Testis (tissue), 2 donors: ENCODE measurements at regions not wholly inside any gene's neighbourhood (a gene's known extent, or its start where the extent isn't known, plus 50 kb on each side); places are given as distances from the start of the nearest gene placed in this dataset.

Experiments
- DNase-seq: peaks from one replicate; pipeline ENCODE4 v3.0.0-alpha.2; 2019
- H3K27ac ChIP-seq, 2 donors: fragments of 200-600 bp; sonication (generic); one replicate each; pipeline ENCODE4 v1.5.1; 2019
- H3K27me3 ChIP-seq: fragments of 200-600 bp; sonication (generic); one replicate; pipeline ENCODE4 v1.5.1; 2019
- H3K36me3 ChIP-seq: fragments of 200-600 bp; sonication (generic); one replicate; pipeline ENCODE4 v1.5.1; 2017; ENCODE audit warnings: low read depth; ENCODE audit errors: missing control alignments
- H3K4me1 ChIP-seq: fragments of 200-600 bp; sonication (generic); one replicate; pipeline ENCODE4 v1.5.1; 2019
- H3K4me3 ChIP-seq, 2 donors: fragments of 200-600 bp; sonication (generic); one replicate each; pipeline ENCODE4 v1.5.1; 2017 to 2019
- H3K9me3 ChIP-seq: fragments of 200-600 bp; sonication (generic); one replicate; pipeline ENCODE4 v1.5.1; 2017
- POLR2A ChIP-seq: fragments of 450-650 bp; IDR thresholded peaks from one replicate; pipeline ENCODE4 v1.6.1; 2017; ENCODE audit warnings: antibody characterized with exemption, mild to moderate bottlenecking, moderate library complexity
- WGBS, 2 donors: methylation state at CpG; one replicate each; pipeline ENCODE4 v1.1.5; 2018; 5-methylcytosine and 5-hydroxymethylcytosine counted together
- intact Hi-C: fragments of 100-400 bp; cut with DNase I; formaldehyde crosslinking; loops from one replicate; pipeline ENCODE4 v1.15.1; 2023; ENCODE audit warnings: low total_unique reads
- TF ChIP-seq, protein P1 (sequence below), 3 experiments: fragments of 450-650 bp in 2 of 3; fragments of 200-600 bp in 1 of 3; sonication (generic) in 1 of 3; IDR thresholded peaks; one replicate each; pipeline ENCODE4 v1.5.1; 2016 to 2019; ENCODE audit warnings: antibody characterized with exemption in 3 of 3, mild to moderate bottlenecking in 2 of 3, moderate library complexity in 1 of 3

DNA sequence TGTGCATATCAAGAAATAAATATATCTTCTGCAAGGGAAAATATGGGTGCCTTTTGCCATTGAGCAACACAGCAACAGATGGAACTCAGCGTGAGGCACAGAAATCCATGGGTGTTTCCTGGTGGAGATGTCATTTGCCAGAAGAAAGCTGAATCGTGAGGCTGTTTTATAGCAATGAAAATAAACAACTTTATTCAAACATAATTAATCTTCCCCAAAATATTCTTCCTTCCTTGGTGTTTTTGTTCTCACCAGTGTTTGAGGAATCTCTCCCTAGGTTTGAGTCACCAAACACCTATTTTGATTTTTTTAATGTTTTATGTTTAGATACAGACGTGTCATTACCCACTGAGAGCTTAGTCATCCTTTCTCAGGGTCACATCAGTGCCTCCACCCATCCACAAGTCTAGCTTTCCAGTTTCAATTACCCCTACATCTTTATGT is 65.8 kb upstream of the PAPPA start:
- no peaks in the 10 kb centered on the region for H3K9me3 ChIP-seq
- H3K27ac ChIP-seq: no peak overlapping the region
- intact Hi-C loops: no loop called here
- H3K4me3 ChIP-seq: no peak overlapping the region
- WGBS, 2 donors: 61 to 72% methylated on average over 3 of the region's 3 CpGs
- no peak for DNase-seq
- H3K36me3 ChIP-seq: no peaks in the 10 kb centered on the region
- no peak for TF ChIP-seq POLR2A
- TF ChIP-seq, protein P1, sequence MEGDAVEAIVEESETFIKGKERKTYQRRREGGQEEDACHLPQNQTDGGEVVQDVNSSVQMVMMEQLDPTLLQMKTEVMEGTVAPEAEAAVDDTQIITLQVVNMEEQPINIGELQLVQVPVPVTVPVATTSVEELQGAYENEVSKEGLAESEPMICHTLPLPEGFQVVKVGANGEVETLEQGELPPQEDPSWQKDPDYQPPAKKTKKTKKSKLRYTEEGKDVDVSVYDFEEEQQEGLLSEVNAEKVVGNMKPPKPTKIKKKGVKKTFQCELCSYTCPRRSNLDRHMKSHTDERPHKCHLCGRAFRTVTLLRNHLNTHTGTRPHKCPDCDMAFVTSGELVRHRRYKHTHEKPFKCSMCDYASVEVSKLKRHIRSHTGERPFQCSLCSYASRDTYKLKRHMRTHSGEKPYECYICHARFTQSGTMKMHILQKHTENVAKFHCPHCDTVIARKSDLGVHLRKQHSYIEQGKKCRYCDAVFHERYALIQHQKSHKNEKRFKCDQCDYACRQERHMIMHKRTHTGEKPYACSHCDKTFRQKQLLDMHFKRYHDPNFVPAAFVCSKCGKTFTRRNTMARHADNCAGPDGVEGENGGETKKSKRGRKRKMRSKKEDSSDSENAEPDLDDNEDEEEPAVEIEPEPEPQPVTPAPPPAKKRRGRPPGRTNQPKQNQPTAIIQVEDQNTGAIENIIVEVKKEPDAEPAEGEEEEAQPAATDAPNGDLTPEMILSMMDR (IDR thresholded peaks at IDR 0.05): no peak
- no peaks in the 10 kb centered on the region for H3K4me1 ChIP-seq
- no peaks in the 10 kb centered on the region for H3K27me3 ChIP-seq

GRCh38 chr9:116088396-116088795 is 65.2 kb upstream of the PAPPA start:
- Histone ChIP-seq H3K4me1 (no peaks in the 10 kb centered on the region), H3K9me3 (no peaks in the 10 kb centered on the region), H3K36me3 (no peaks in the 10 kb centered on the region), H3K4me3 (no peak overlapping the region), H3K27me3 (no peaks in the 10 kb centered on the region), H3K27ac (no peak overlapping the region)
- TF ChIP-seq, protein P1 (IDR thresholded peaks at IDR 0.05): no peak
- no peak for TF ChIP-seq POLR2A
- WGBS, 2 donors: 77 to 84% methylated on average over 4 of the region's 4 CpGs
- intact Hi-C loops: no loop called here
- DNase-seq: no peak

DNA sequence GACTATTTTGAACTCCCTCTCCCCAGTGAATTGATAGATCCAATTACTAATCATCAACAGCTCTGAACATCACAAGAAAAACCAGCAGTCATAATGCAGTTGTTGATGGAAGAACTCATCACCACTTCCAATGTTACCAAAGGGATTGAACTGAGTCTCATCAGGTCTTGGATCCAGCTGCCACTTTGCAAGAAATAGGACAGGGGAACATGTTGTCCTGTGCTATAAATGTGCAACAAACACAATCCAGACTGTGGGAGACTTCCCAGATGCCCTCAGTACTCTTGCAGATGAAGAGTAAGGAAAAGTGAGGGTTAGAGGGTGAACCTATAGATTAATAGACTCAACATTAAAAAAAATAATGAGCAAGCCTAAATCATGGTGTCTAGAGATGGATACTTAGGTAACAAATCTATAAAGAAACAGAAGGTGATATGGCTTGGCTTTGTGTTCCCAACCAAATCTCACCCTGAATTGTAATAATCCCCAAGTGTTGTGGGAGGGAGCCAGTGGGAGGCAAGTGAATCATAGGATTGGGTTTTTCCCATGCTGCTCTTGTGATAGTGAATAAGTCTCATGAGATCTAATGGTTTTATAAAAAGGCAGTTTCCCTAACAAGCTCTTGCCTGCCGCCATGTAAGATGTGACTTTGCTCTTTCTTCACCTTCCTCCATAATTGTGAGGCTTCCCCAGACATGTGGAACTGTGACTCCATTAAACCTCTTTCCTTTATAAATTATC is 63.4 kb upstream of the PAPPA start:
- H3K27me3 ChIP-seq: no peaks in the 10 kb centered on the region
- H3K9me3 ChIP-seq: no peaks in the 10 kb centered on the region
- H3K27ac ChIP-seq: no peak overlapping the region
- TF ChIP-seq, protein P1 (IDR thresholded peaks at IDR 0.05): no peak
- TF ChIP-seq POLR2A: no peak
- no peaks in the 10 kb centered on the region for H3K36me3 ChIP-seq
- H3K4me3 ChIP-seq: no peak overlapping the region
- WGBS, 2 donors: 92 to 100% methylated on average over 1 of the region's 1 CpG
- H3K4me1 ChIP-seq: no peaks in the 10 kb centered on the region
- DNase-seq: no peak
- intact Hi-C loops: no loop called here

GRCh38 chr9:116094846-116095245 is 58.7 kb upstream of the PAPPA start:
- H3K27me3 ChIP-seq: no peaks in the 10 kb centered on the region
- H3K36me3 ChIP-seq: no peaks in the 10 kb centered on the region
- H3K9me3 ChIP-seq: no peaks in the 10 kb centered on the region
- no peak overlapping the region for H3K4me3 ChIP-seq
- no peak overlapping the region for H3K27ac ChIP-seq
- no peaks in the 10 kb centered on the region for H3K4me1 ChIP-seq
- intact Hi-C loops: no loop called here
- TF ChIP-seq, protein P1 (IDR thresholded peaks at IDR 0.05): no peak
- TF ChIP-seq POLR2A: no peak
- DNase-seq: no peak

GRCh38 chr9:116095403-116095802 is 58.2 kb upstream of the PAPPA start:
- no peaks in the 10 kb centered on the region for H3K9me3 ChIP-seq
- TF ChIP-seq, protein P1 (IDR thresholded peaks at IDR 0.05): no peak
- no peak for TF ChIP-seq POLR2A
- H3K27me3 ChIP-seq: no peaks in the 10 kb centered on the region
- intact Hi-C loops: no loop called here
- no peak overlapping the region for H3K27ac ChIP-seq
- H3K4me1 ChIP-seq: no peaks in the 10 kb centered on the region
- H3K4me3 ChIP-seq: no peak overlapping the region
- WGBS, 2 donors: 70 to 89% methylated on average over 2 of the region's 2 CpGs
- no peak for DNase-seq
- H3K36me3 ChIP-seq: no peaks in the 10 kb centered on the region
